ENCODE measurements at regions not wholly inside any gene's neighbourhood (a gene's known extent, or its start where the extent isn't known, plus 50 kb on each side); places are given as distances from the start of the nearest gene placed in this dataset.

DNA sequence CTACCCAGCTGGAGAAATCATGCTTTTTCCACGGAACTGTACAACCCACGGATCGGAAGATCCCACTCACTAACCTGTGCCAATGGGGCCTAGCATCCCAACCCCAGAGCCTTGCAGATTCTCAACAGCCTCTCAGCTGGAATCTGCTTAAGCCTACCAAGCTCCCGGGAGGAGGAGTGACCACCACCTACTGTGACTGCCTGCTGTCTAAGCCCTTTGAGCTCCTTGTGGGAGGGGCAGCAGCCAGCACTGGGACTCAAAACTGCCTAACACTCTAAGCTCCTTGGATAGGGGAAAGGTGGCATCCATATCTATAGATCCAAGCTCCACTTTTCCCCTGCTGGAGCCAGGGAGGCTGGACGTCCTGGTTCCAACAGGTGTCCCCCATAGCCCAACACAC is 254.4 kb upstream of the CNTNAP2 start:
- H3K27me3 ChIP-seq (replicated peaks in 1 of 4; ENCODE audit: control insufficient read depth in 3 of 4, extremely low read depth in 1 of 4, insufficient read depth in 3 of 4, low read length in 3 of 4): no peaks in the 10 kb centered on the region
- no peaks in the 10 kb centered on the region for H3K23me2 ChIP-seq (ENCODE audit: low read depth, low read length)
- no peak overlapping the region for H3K14ac ChIP-seq (ENCODE audit: insufficient read length)
- H4K8ac ChIP-seq (ENCODE audit: extremely low read depth, insufficient read depth, low read length): peak overlapping the region; percentile 21; the same call in 1 of the 2 replicates
- no peaks in the 10 kb centered on the region for H3K79me2 ChIP-seq (ENCODE audit: control insufficient read depth in 1 of 2, insufficient read depth in 2 of 2, low read length in 2 of 2)
- no peak overlapping the region for H4K91ac ChIP-seq (replicated peaks; ENCODE audit: insufficient read length, low read length)
- no peak overlapping the region for H2AFZ ChIP-seq (ENCODE audit: low read length)
- no peaks in the 10 kb centered on the region for H4K20me1 ChIP-seq (replicated peaks in 1 of 2; ENCODE audit: control insufficient read depth in 1 of 2, insufficient read depth in 2 of 2, low read length in 2 of 2)
- no peak overlapping the region for H3K56ac ChIP-seq (replicated peaks; ENCODE audit: insufficient read length, low read depth, low read length)
- H3K79me1 ChIP-seq (ENCODE audit: low read depth, low read length): no peaks in the 10 kb centered on the region
- no peak overlapping the region for H2BK12ac ChIP-seq (ENCODE audit: low read depth, low read length)
- no peak overlapping the region for H2BK120ac ChIP-seq (replicated peaks; ENCODE audit: low read depth, low read length)
- ChIA-PET CTCF (ENCODE audit: partially characterized antibody) (no interaction called here), POLR2A (ENCODE audit: partially characterized antibody) (no interaction called here)
- H3K9me3 ChIP-seq (ENCODE audit: insufficient read depth in 2 of 2, low read depth in 1 of 2, low read length in 1 of 2): no peaks in the 10 kb centered on the region; a peak in 2 of 4 replicates
- H3K4ac ChIP-seq (replicated peaks; ENCODE audit: insufficient read length, low read depth, low read length): no peak overlapping the region
- no peak overlapping the region for H2BK15ac ChIP-seq (ENCODE audit: low read length)
- no peak overlapping the region for H2BK20ac ChIP-seq (ENCODE audit: low read length)
- TF ChIP-seq RNF2 (IDR thresholded peaks at IDR 0.05; ENCODE audit: borderline replicate concordance, low read depth, low read length, missing control alignments, poor library complexity, severe bottlenecking): no peak
- FAIRE-seq (no peak), DNase-seq (ENCODE audit: low read depth in 1 of 2, low spot score in 2 of 2) (no peak)
- H3K4me1 ChIP-seq (replicated peaks in 1 of 4; ENCODE audit: control insufficient read depth in 3 of 4, insufficient read depth in 4 of 4, low read length in 3 of 4): no peaks in the 10 kb centered on the region; a peak in 2 of 7 replicates
- no peak overlapping the region for H2AK5ac ChIP-seq (ENCODE audit: low read depth, low read length)
- no peaks in the 10 kb centered on the region for H3K36me3 ChIP-seq (ENCODE audit: control insufficient read depth in 2 of 4, insufficient read depth in 4 of 4, low read length in 3 of 4)
- H2BK5ac ChIP-seq (ENCODE audit: low read depth, low read length): no peak overlapping the region
- no peak overlapping the region for H3K27ac ChIP-seq (ENCODE audit: low read depth, low read length)
- H3K4me3 ChIP-seq (ENCODE audit: extremely low read depth in 1 of 4, insufficient read depth in 2 of 4, low read depth in 3 of 4, low read length in 4 of 4): no peak overlapping the region
- H4K5ac ChIP-seq (ENCODE audit: insufficient read length, low read depth, low read length): no peak overlapping the region
- WGBS, 2 experiments (ENCODE audit: extremely low coverage in 1 of 2, insufficient coverage in 1 of 2, insufficient read length in 1 of 2, insufficient replicate concordance in 2 of 2, low coverage in 1 of 2, low lambda C conversion rate in 2 of 2, missing lambda C conversion rate in 1 of 2): 95% methylated on average over 5 of the region's 5 CpGs; no CpG with 5 or more reads in 1 of the 2 experiments
- H3K18ac ChIP-seq (ENCODE audit: extremely low read depth, low read length): no peak overlapping the region
- no peak overlapping the region for H3K23ac ChIP-seq (ENCODE audit: insufficient read length)
- no peak overlapping the region for H3K9ac ChIP-seq (replicated peaks in 1 of 4; ENCODE audit: extremely low read depth in 1 of 4, low read depth in 3 of 4, low read length in 3 of 4)
- no peak overlapping the region for H3K4me2 ChIP-seq (ENCODE audit: insufficient read depth in 1 of 2, low read depth in 2 of 2, low read length in 2 of 2)
